ENCODE measurements at regions not wholly inside any gene's neighbourhood (a gene's known extent, or its start where the extent isn't known, plus 50 kb on each side); places are given as distances from the start of the nearest gene placed in this dataset.

GRCh38 chr5:17399931-17400330, 98.1 kb upstream of the TAF11L2 start:
- WGBS, 2 donors: 76% methylated on average over 3 of the region's 3 CpGs
- DNase-seq: no peak
- Histone ChIP-seq H3K27ac (no peak overlapping the region), H3K4me3 (no peak overlapping the region), H3K9me3 (no peaks in the 10 kb centered on the region), H3K27me3 (no peaks in the 10 kb centered on the region), H3K36me3 (ENCODE audit: low read depth, missing control alignments) (no peaks in the 10 kb centered on the region), H3K4me1 (no peaks in the 10 kb centered on the region)
- no peak for TF ChIP-seq CTCF (IDR thresholded peaks at IDR 0.05)
- no peak for TF ChIP-seq POLR2A (IDR thresholded peaks at IDR 0.05)
- intact Hi-C loops (cut with DNase I; ENCODE audit: low total_unique reads): no loop called here

GRCh38 chr5:17400724-17401469, 97.1 kb upstream of the TAF11L2 start:
- Histone ChIP-seq H3K4me3 (no peak overlapping the region), H3K4me1 (no peaks in the 10 kb centered on the region), H3K27ac (no peak overlapping the region), H3K9me3 (no peaks in the 10 kb centered on the region), H3K36me3 (ENCODE audit: low read depth, missing control alignments) (no peaks in the 10 kb centered on the region), H3K27me3 (no peaks in the 10 kb centered on the region)
- intact Hi-C loops (cut with DNase I; ENCODE audit: low total_unique reads): no loop called here
- no peak for TF ChIP-seq CTCF (IDR thresholded peaks at IDR 0.05)
- no peak for TF ChIP-seq POLR2A (IDR thresholded peaks at IDR 0.05)
- no peak for DNase-seq
- WGBS, 2 donors: 48 to 50% methylated on average over 11 of the region's 11 CpGs

- Histone ChIP-seq H3K27ac (no peak overlapping the region), H3K27me3 (no peaks in the 10 kb centered on the region), H3K36me3 (ENCODE audit: low read depth, missing control alignments) (no peaks in the 10 kb centered on the region), H3K4me1 (no peaks in the 10 kb centered on the region), H3K4me3 (no peak overlapping the region), H3K9me3 (no peaks in the 10 kb centered on the region)
- TF ChIP-seq POLR2A (IDR thresholded peaks at IDR 0.05) (no peak), CTCF (IDR thresholded peaks at IDR 0.05) (no peak)
- intact Hi-C loops (cut with DNase I; ENCODE audit: low total_unique reads): no loop called here
- no peak for DNase-seq
- WGBS, 2 donors: 35 to 43% methylated on average over 9 of the region's 9 CpGs
Measured at GRCh38 chr5:17401470-17402288, 96.4 kb upstream of the TAF11L2 start.

GRCh38 chr5:17402289-17403121, 95.5 kb upstream of the TAF11L2 start:
- Histone ChIP-seq H3K4me3 (no peak overlapping the region), H3K9me3 (no peaks in the 10 kb centered on the region), H3K4me1 (no peaks in the 10 kb centered on the region), H3K27me3 (no peaks in the 10 kb centered on the region), H3K27ac (no peak overlapping the region), H3K36me3 (ENCODE audit: low read depth, missing control alignments) (no peaks in the 10 kb centered on the region)
- 24 to 50% methylated on average over 10 of the region's 10 CpGs for WGBS, 2 donors
- intact Hi-C loops (cut with DNase I; ENCODE audit: low total_unique reads): no loop called here
- DNase-seq: no peak
- no peak for TF ChIP-seq CTCF (IDR thresholded peaks at IDR 0.05)
- TF ChIP-seq POLR2A (IDR thresholded peaks at IDR 0.05): no peak

Data from testis (tissue), 2 donors.